Globus pallidus (tissue), 1 donor: ENCODE measurements at regions not wholly inside any gene's neighbourhood (a gene's known extent, or its start where the extent isn't known, plus 50 kb on each side); places are given as distances from the start of the nearest gene placed in this dataset.
A peak's percentile ranks its signal among the peaks of the same experiment; 100 is the strongest.
"Not testable (repeated sequence)": the region's sequence is repeated elsewhere in the genome, so short reads cannot be mapped to it uniquely, and the experiment has no call there.

Source experiments
- DNase-seq: peaks from one replicate; pipeline ENCODE4 v3.0.0-alpha.2; 2015; ENCODE audit warnings: low spot score

DNA sequence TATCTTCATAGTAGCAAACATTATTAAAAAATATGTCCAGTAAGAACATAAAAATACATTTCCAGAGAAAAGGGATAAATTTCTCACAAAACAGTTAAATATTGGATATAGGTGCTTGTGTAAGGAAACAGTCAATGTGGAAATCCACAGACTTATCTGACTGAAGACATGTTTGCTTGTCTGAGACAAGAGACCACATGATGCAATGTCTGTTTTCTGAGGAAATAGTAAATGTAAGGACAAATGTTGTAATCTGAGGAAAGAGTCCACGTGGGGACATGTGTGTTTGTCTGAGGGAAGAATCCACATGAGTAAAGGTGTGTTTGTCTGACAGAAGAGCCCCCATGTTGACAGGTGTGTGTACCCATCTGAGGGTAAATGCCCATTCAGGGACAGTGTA lies 1093.2 kb downstream of the TMEM121 start:
- DNase-seq, result no peak

GRCh38 chr14:106620368-106620767 lies 1094.0 kb downstream of the TMEM121 start:
- no peak for DNase-seq

DNA sequence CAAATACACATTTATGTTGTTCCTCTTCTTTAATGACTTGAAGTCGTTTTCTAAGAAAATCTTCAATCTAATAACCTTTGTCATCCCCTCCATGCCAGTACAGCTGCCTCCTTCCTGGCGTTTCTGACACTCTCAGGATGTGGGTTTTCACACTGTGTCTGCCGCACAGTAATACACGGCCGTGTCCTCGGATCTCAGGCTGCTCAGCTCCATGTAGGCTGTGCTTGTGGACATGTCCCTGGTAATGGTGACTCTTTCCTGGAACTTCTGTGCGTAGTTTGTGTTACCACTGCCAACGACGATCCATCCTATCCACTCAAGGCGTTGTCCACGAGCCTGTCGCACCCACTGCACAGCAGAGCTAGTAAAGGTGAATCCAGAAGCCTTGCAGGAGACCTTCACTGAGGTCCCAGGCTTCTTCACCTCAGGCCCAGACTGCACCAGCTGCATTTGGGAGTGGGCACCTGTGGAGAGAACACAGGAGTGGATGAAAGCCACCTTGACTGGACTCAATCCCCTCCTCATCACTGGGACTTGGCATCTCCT lies 1095.9 kb downstream of the TMEM121 start:
- DNase-seq, result no peak

GRCh38 chr14:106625186-106625585 lies 1098.8 kb downstream of the TMEM121 start:
- DNase-seq, result no peak

GRCh38 chr14:106626469-106626868 lies 1100.1 kb downstream of the TMEM121 start:
- peak; percentile 1 for DNase-seq

GRCh38 chr14:106626942-106627588 lies 1100.7 kb downstream of the TMEM121 start:
- DNase-seq, result not testable (repeated sequence)

GRCh38 chr14:106631879-106632278 lies 1105.5 kb downstream of the TMEM121 start:
- no peak for DNase-seq

DNA sequence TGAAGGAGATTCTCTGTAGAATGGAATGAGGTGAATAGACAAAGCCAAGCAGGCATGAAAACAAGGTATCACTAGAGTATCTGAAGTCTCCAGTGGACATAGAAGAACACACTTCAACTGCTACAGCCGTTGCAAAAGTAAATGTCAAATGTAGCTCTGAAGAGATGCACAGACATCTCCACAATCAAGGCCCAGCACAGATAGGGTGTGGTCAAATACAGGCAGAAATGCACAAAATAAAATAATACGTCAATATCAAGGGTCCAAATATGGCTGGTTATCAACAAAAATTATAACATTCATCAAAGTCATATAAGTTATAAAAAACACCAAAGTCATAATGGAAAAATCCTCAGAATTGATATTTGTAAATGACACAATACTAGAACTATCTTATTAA lies 1107.3 kb downstream of the TMEM121 start:
- DNase-seq, result no peak

- DNase-seq, result no peak
Observed at GRCh38 chr14:106635569-106635968, 1109.2 kb downstream of the TMEM121 start.

- not testable (repeated sequence) for DNase-seq
Observed at GRCh38 chr14:106638786-106639452, 1112.5 kb downstream of the TMEM121 start.

DNA sequence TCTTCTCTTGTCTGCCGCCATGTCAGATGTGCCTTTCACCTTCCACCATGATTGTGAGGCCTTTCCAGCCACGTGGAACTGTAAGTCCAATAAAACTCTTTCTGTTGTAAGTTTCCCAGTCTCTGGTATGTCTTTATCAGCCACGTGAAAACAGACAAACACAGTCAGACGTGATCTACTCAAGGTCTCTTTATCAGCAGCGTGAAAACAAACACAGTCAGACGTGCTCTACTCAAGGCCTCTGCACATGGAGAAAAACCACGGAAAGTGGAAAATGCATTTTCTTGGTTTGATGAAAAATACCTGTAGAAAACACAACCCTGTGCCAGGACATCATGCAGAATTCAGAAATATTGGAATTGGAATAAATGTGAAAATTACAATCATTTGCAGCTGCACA lies 1115.7 kb downstream of the TMEM121 start:
- no peak for DNase-seq

GRCh38 chr14:106642971-106643370 lies 1116.6 kb downstream of the TMEM121 start:
- DNase-seq, result not testable (repeated sequence)

GRCh38 chr14:106648874-106649273 lies 1122.5 kb downstream of the TMEM121 start:
- DNase-seq, result not testable (repeated sequence)

- DNase-seq, result no peak
Observed at GRCh38 chr14:106651016-106651415, 1124.6 kb downstream of the TMEM121 start.

DNA sequence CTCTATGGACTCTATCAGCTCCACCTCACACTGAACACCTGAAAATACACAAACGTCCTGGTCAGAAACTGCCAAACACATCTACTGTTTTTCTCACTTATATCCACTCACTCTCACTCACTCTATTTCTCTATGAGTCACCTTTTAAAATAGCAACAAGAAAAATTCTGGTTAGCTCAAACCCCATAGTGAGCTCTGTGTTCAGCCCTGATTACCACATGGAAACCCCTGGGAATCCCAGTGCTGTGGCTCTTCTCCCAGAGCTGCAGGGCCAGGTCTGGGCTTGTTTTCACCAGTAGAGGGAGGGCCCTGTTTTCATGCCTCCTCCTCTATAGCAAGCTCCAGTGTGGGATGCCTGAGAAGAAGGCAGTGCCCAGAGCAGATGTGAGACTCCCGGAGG lies 1126.1 kb downstream of the TMEM121 start:
- DNase-seq, result no peak

DNA sequence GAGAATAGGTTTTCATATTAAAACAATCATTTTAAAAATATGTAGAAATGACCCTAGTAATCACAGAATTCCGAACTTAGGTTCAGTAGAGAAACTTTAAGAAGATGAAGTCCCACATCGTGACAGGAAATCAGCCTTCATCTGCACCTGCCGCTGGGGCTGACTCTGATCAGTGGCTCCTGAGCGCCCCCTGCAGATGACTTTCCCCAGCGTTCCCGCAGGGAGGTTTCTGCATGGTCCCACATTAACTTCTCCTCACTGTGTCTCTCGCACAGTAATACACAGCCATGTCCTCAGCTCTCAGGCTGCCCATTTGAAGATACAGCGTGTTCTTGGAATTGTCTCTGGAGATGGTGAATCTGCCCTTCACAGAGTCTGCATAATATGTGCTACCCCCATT lies 1131.1 kb downstream of the TMEM121 start:
- DNase-seq, result no peak

- not testable (repeated sequence) for DNase-seq
Observed at GRCh38 chr14:106658066-106658860, 1131.9 kb downstream of the TMEM121 start.

DNA sequence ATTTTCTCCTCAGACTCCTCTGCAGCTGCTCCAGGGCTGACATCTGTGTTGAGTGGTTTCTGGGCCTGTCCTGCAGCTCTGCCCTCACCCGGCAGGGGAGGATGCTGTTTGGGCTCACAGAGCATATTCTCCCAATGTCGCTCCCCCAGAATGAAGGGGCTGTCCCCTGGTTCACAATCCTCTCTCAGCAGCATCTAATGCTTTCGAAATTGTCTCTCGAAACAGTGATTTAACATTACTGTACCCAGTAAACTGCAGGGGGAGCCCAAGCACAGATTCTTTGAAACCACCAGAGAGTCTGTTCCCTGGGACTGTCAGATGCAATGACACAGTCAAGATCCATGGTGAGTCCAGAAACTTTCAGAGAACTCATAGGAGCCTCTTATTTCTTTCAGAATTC lies 1135.2 kb downstream of the TMEM121 start:
- peak; percentile 1 for DNase-seq

- DNase-seq, result no peak
Observed at GRCh38 chr14:106662936-106663550, 1136.7 kb downstream of the TMEM121 start.

GRCh38 chr14:106663805-106664410 lies 1137.5 kb downstream of the TMEM121 start:
- not testable (repeated sequence) for DNase-seq

GRCh38 chr14:106665814-106666213 lies 1139.4 kb downstream of the TMEM121 start:
- DNase-seq, result no peak

- DNase-seq, result no peak
Observed at GRCh38 chr14:106666341-106666740, 1140.0 kb downstream of the TMEM121 start.
